GM19043 (cell line): ENCODE measurements at regions not wholly inside any gene's neighbourhood (a gene's known extent, or its start where the extent isn't known, plus 50 kb on each side); places are given as distances from the start of the nearest gene placed in this dataset.
"Not testable (repeated sequence)": the region's sequence is repeated elsewhere in the genome, so short reads cannot be mapped to it uniquely, and the experiment has no call there.

ENCODE experiments used
- ATAC-seq: cut with Tn5 transposase; IDR thresholded peaks from one replicate; pipeline ENCODE4 v1.9.1; 2021; ENCODE audit warnings: low read depth; ENCODE audit not compliant: unreplicated experiment

- ATAC-seq, result no peak
Observed at GRCh38 chr1:173257805-173258204, 50.7 kb upstream of the TNFSF4 start.

- ATAC-seq, result no peak
Observed at GRCh38 chr1:173258479-173259264, 51.5 kb upstream of the TNFSF4 start.

- ATAC-seq, result not testable (repeated sequence)
Observed at GRCh38 chr1:173260329-173260728, 53.2 kb upstream of the TNFSF4 start.

- no peak for ATAC-seq
Observed at GRCh38 chr1:173266841-173267240, 59.7 kb upstream of the TNFSF4 start.

- no peak for ATAC-seq
Observed at GRCh38 chr1:173267453-173267945, 60.4 kb upstream of the TNFSF4 start.

GRCh38 chr1:173268261-173268660 is 61.1 kb upstream of the TNFSF4 start:
- ATAC-seq, result no peak

GRCh38 chr1:173268786-173269277 is 61.7 kb upstream of the TNFSF4 start:
- no peak for ATAC-seq

- ATAC-seq, result no peak
Observed at GRCh38 chr1:173269490-173270230, 62.5 kb upstream of the TNFSF4 start.

GRCh38 chr1:173270243-173270642 is 63.1 kb upstream of the TNFSF4 start:
- ATAC-seq, result no peak

- ATAC-seq, result not testable (repeated sequence)
Observed at GRCh38 chr1:173271021-173271420, 63.9 kb upstream of the TNFSF4 start.

GRCh38 chr1:173275496-173275895 is 68.4 kb upstream of the TNFSF4 start:
- ATAC-seq, result no peak

- peak; percentile 88 for ATAC-seq
Observed at GRCh38 chr1:173276922-173277800, 70.0 kb upstream of the TNFSF4 start.

GRCh38 chr1:173280899-173281660 is 73.9 kb upstream of the TNFSF4 start:
- no peak for ATAC-seq

GRCh38 chr1:173285048-173285447 is 77.9 kb upstream of the TNFSF4 start:
- ATAC-seq, result no peak

- no peak for ATAC-seq
Observed at GRCh38 chr1:173287785-173288184, 80.7 kb upstream of the TNFSF4 start.

GRCh38 chr1:173293756-173294155 is 86.6 kb upstream of the TNFSF4 start:
- no peak for ATAC-seq

GRCh38 chr1:173294843-173295242 is 87.7 kb upstream of the TNFSF4 start:
- ATAC-seq, result no peak

- no peak for ATAC-seq
Observed at GRCh38 chr1:173295391-173295790, 88.3 kb upstream of the TNFSF4 start.

GRCh38 chr1:173295995-173296394 is 88.9 kb upstream of the TNFSF4 start:
- ATAC-seq, result no peak
